ENCODE measurements at regions not wholly inside any gene's neighbourhood (a gene's known extent, or its start where the extent isn't known, plus 50 kb on each side); places are given as distances from the start of the nearest gene placed in this dataset.
"Not testable (repeated sequence)": the region's sequence is repeated elsewhere in the genome, so short reads cannot be mapped to it uniquely, and the experiment has no call there.

- not testable (repeated sequence) for H3K27me3 ChIP-seq (ENCODE audit: control insufficient read depth in 2 of 2, insufficient read depth in 1 of 2, low read length in 1 of 2); H3K4me3 ChIP-seq (ENCODE audit: low read length in 2 of 2); H3K36me3 ChIP-seq (ENCODE audit: control insufficient read depth in 2 of 2, insufficient read depth in 2 of 2, low read length in 1 of 2); H3K4me1 ChIP-seq (ENCODE audit: control insufficient read depth in 2 of 2, insufficient read depth in 2 of 2, low read length in 2 of 2); DNase-seq (ENCODE audit: low read depth in 6 of 9, low spot score in 9 of 9); H3K9me3 ChIP-seq (ENCODE audit: control insufficient read depth in 2 of 2, insufficient read depth in 1 of 2, low read length in 1 of 2); H3K27ac ChIP-seq (ENCODE audit: low read depth in 1 of 2, low read length in 1 of 2)
Observed at GRCh38 chr1:146604681-146605080, 333.4 kb upstream of the NBPF12 start.

GRCh38 chr1:146600720-146601307 is 337.3 kb upstream of the NBPF12 start:
- H3K27me3 ChIP-seq (ENCODE audit: control insufficient read depth in 2 of 2, insufficient read depth in 1 of 2, low read length in 1 of 2); DNase-seq (ENCODE audit: low read depth in 6 of 9, low spot score in 9 of 9); H3K36me3 ChIP-seq (ENCODE audit: control insufficient read depth in 2 of 2, insufficient read depth in 2 of 2, low read length in 1 of 2); H3K4me3 ChIP-seq (ENCODE audit: low read length in 2 of 2); H3K9me3 ChIP-seq (ENCODE audit: control insufficient read depth in 2 of 2, insufficient read depth in 1 of 2, low read length in 1 of 2); H3K27ac ChIP-seq (ENCODE audit: low read depth in 1 of 2, low read length in 1 of 2); H3K4me1 ChIP-seq (ENCODE audit: control insufficient read depth in 2 of 2, insufficient read depth in 2 of 2, low read length in 2 of 2): not testable (repeated sequence)
- 95% methylated on average over 1 of the region's 3 CpGs for WGBS

GRCh38 chr1:146599906-146600305 is 338.2 kb upstream of the NBPF12 start:
- H3K4me3 ChIP-seq (ENCODE audit: low read length in 2 of 2); H3K27me3 ChIP-seq (ENCODE audit: control insufficient read depth in 2 of 2, insufficient read depth in 1 of 2, low read length in 1 of 2); DNase-seq (ENCODE audit: low read depth in 6 of 9, low spot score in 9 of 9); H3K4me1 ChIP-seq (ENCODE audit: control insufficient read depth in 2 of 2, insufficient read depth in 2 of 2, low read length in 2 of 2); H3K9me3 ChIP-seq (ENCODE audit: control insufficient read depth in 2 of 2, insufficient read depth in 1 of 2, low read length in 1 of 2); H3K36me3 ChIP-seq (ENCODE audit: control insufficient read depth in 2 of 2, insufficient read depth in 2 of 2, low read length in 1 of 2); H3K27ac ChIP-seq (ENCODE audit: low read depth in 1 of 2, low read length in 1 of 2): not testable (repeated sequence)
- WGBS = 95% methylated on average over 1 of the region's 3 CpGs

- 96% methylated on average over 1 of the region's 1 CpG for WGBS
- H3K27me3 ChIP-seq (ENCODE audit: control insufficient read depth in 2 of 2, insufficient read depth in 1 of 2, low read length in 1 of 2); DNase-seq (ENCODE audit: low read depth in 6 of 9, low spot score in 9 of 9): not testable (repeated sequence)
Observed at GRCh38 chr1:146581229-146581628, 352.4 kb upstream of the NOTCH2NLA start.

GRCh38 chr1:146567541-146567940 is 338.7 kb upstream of the NOTCH2NLA start:
- not testable (repeated sequence) for H3K9me3 ChIP-seq (ENCODE audit: control insufficient read depth in 2 of 2, insufficient read depth in 1 of 2, low read length in 1 of 2); H3K4me1 ChIP-seq (ENCODE audit: control insufficient read depth in 2 of 2, insufficient read depth in 2 of 2, low read length in 2 of 2); H3K36me3 ChIP-seq (ENCODE audit: control insufficient read depth in 2 of 2, insufficient read depth in 2 of 2, low read length in 1 of 2); H3K27ac ChIP-seq (ENCODE audit: low read depth in 1 of 2, low read length in 1 of 2); H3K4me3 ChIP-seq (ENCODE audit: low read length in 2 of 2); H3K27me3 ChIP-seq (ENCODE audit: control insufficient read depth in 2 of 2, insufficient read depth in 1 of 2, low read length in 1 of 2); DNase-seq (ENCODE audit: low read depth in 6 of 9, low spot score in 9 of 9)
- 0% methylated on average over 1 of the region's 2 CpGs for WGBS

More at GRCh38 chr1:146581229-146581628, 352.4 kb upstream of the NOTCH2NLA start:
- not testable (repeated sequence) for H3K36me3 ChIP-seq (ENCODE audit: control insufficient read depth in 2 of 2, insufficient read depth in 2 of 2, low read length in 1 of 2); H3K9me3 ChIP-seq (ENCODE audit: control insufficient read depth in 2 of 2, insufficient read depth in 1 of 2, low read length in 1 of 2); H3K4me1 ChIP-seq (ENCODE audit: control insufficient read depth in 2 of 2, insufficient read depth in 2 of 2, low read length in 2 of 2); H3K27ac ChIP-seq (ENCODE audit: low read depth in 1 of 2, low read length in 1 of 2); H3K4me3 ChIP-seq (ENCODE audit: low read length in 2 of 2)

GRCh38 chr1:146558032-146558431 is 329.2 kb upstream of the NOTCH2NLA start:
- H3K27me3 ChIP-seq (ENCODE audit: control insufficient read depth in 2 of 2, insufficient read depth in 1 of 2, low read length in 1 of 2); DNase-seq (ENCODE audit: low read depth in 6 of 9, low spot score in 9 of 9); H3K36me3 ChIP-seq (ENCODE audit: control insufficient read depth in 2 of 2, insufficient read depth in 2 of 2, low read length in 1 of 2); H3K27ac ChIP-seq (ENCODE audit: low read depth in 1 of 2, low read length in 1 of 2); H3K9me3 ChIP-seq (ENCODE audit: control insufficient read depth in 2 of 2, insufficient read depth in 1 of 2, low read length in 1 of 2); H3K4me1 ChIP-seq (ENCODE audit: control insufficient read depth in 2 of 2, insufficient read depth in 2 of 2, low read length in 2 of 2); H3K4me3 ChIP-seq (ENCODE audit: low read length in 2 of 2): not testable (repeated sequence)
- 100% methylated on average over 3 of the region's 3 CpGs for WGBS

- H3K36me3 ChIP-seq (ENCODE audit: control insufficient read depth in 2 of 2, insufficient read depth in 2 of 2, low read length in 1 of 2); H3K27ac ChIP-seq (ENCODE audit: low read depth in 1 of 2, low read length in 1 of 2); H3K27me3 ChIP-seq (ENCODE audit: control insufficient read depth in 2 of 2, insufficient read depth in 1 of 2, low read length in 1 of 2); H3K4me1 ChIP-seq (ENCODE audit: control insufficient read depth in 2 of 2, insufficient read depth in 2 of 2, low read length in 2 of 2); H3K4me3 ChIP-seq (ENCODE audit: low read length in 2 of 2); DNase-seq (ENCODE audit: low read depth in 6 of 9, low spot score in 9 of 9); H3K9me3 ChIP-seq (ENCODE audit: control insufficient read depth in 2 of 2, insufficient read depth in 1 of 2, low read length in 1 of 2): not testable (repeated sequence)
- WGBS = 71% methylated on average over 3 of the region's 7 CpGs
Observed at GRCh38 chr1:146556405-146556804, 327.6 kb upstream of the NOTCH2NLA start.

- H3K4me3 ChIP-seq (ENCODE audit: low read length in 2 of 2); H3K36me3 ChIP-seq (ENCODE audit: control insufficient read depth in 2 of 2, insufficient read depth in 2 of 2, low read length in 1 of 2); H3K27ac ChIP-seq (ENCODE audit: low read depth in 1 of 2, low read length in 1 of 2); H3K4me1 ChIP-seq (ENCODE audit: control insufficient read depth in 2 of 2, insufficient read depth in 2 of 2, low read length in 2 of 2); DNase-seq (ENCODE audit: low read depth in 6 of 9, low spot score in 9 of 9); H3K27me3 ChIP-seq (ENCODE audit: control insufficient read depth in 2 of 2, insufficient read depth in 1 of 2, low read length in 1 of 2); H3K9me3 ChIP-seq (ENCODE audit: control insufficient read depth in 2 of 2, insufficient read depth in 1 of 2, low read length in 1 of 2): not testable (repeated sequence)
- 45% methylated on average over 2 of the region's 3 CpGs for WGBS
Observed at GRCh38 chr1:146552414-146552813, 323.6 kb upstream of the NOTCH2NLA start.

GRCh38 chr1:146548684-146549083 is 319.9 kb upstream of the NOTCH2NLA start:
- not testable (repeated sequence) for H3K4me3 ChIP-seq (ENCODE audit: low read length in 2 of 2); H3K4me1 ChIP-seq (ENCODE audit: control insufficient read depth in 2 of 2, insufficient read depth in 2 of 2, low read length in 2 of 2); DNase-seq (ENCODE audit: low read depth in 6 of 9, low spot score in 9 of 9); H3K36me3 ChIP-seq (ENCODE audit: control insufficient read depth in 2 of 2, insufficient read depth in 2 of 2, low read length in 1 of 2); H3K9me3 ChIP-seq (ENCODE audit: control insufficient read depth in 2 of 2, insufficient read depth in 1 of 2, low read length in 1 of 2); H3K27ac ChIP-seq (ENCODE audit: low read depth in 1 of 2, low read length in 1 of 2); H3K27me3 ChIP-seq (ENCODE audit: control insufficient read depth in 2 of 2, insufficient read depth in 1 of 2, low read length in 1 of 2)
- 98% methylated on average over 8 of the region's 9 CpGs for WGBS

- H3K27me3 ChIP-seq (ENCODE audit: control insufficient read depth in 2 of 2, insufficient read depth in 1 of 2, low read length in 1 of 2); H3K27ac ChIP-seq (ENCODE audit: low read depth in 1 of 2, low read length in 1 of 2); H3K4me3 ChIP-seq (ENCODE audit: low read length in 2 of 2); H3K36me3 ChIP-seq (ENCODE audit: control insufficient read depth in 2 of 2, insufficient read depth in 2 of 2, low read length in 1 of 2); DNase-seq (ENCODE audit: low read depth in 6 of 9, low spot score in 9 of 9); H3K4me1 ChIP-seq (ENCODE audit: control insufficient read depth in 2 of 2, insufficient read depth in 2 of 2, low read length in 2 of 2); H3K9me3 ChIP-seq (ENCODE audit: control insufficient read depth in 2 of 2, insufficient read depth in 1 of 2, low read length in 1 of 2): not testable (repeated sequence)
- 100% methylated on average over 1 of the region's 1 CpG for WGBS
Observed at GRCh38 chr1:146546189-146546588, 317.4 kb upstream of the NOTCH2NLA start.
